ENCODE measurements at regions not wholly inside any gene's neighbourhood (a gene's known extent, or its start where the extent isn't known, plus 50 kb on each side); places are given as distances from the start of the nearest gene placed in this dataset.

DNA sequence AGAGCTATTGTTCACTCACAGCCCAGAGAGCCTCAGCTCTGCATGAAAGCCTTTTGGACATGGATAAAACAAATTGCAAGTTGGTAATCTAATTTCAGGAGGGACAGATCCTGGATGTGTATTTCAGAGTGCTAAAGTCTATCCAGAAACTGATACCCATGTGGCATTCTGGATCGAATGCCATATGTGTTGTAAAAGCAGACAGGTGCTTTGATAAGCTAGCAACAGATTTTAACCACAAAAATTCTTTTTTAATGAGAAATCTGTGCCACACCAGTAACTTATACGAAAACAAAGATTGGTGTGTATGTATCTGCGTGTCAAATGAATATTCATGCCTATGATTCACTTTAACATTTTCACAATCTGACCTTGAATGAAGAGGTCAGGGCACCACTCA lies 936.6 kb upstream of the MAP3K7 start:
- Histone ChIP-seq H3K79me2 (ENCODE audit: control insufficient read depth, insufficient read depth, low read length) (no peaks in the 10 kb centered on the region), H4K20me1 (ENCODE audit: control insufficient read depth, extremely low read depth, insufficient read depth, low read length) (no peaks in the 10 kb centered on the region), H3K9ac (ENCODE audit: insufficient read depth, low read length) (no peak overlapping the region), H3K4me2 (ENCODE audit: extremely low read depth, insufficient read depth, low read length) (no peak overlapping the region), H3K4me3 (replicated peaks in 1 of 4; ENCODE audit: control extremely low read depth in 1 of 4, insufficient read depth in 1 of 4, low read depth in 3 of 4, low read length in 4 of 4) (no peak overlapping the region), H3K27ac (ENCODE audit: insufficient read depth, low read length) (no peak overlapping the region), H3K4me1 (ENCODE audit: control insufficient read depth, extremely low read depth, insufficient read depth, low read length) (no peaks in the 10 kb centered on the region), H3K36me3 (ENCODE audit: control insufficient read depth, insufficient read depth, low read length) (no peaks in the 10 kb centered on the region), H3K27me3 (ENCODE audit: control insufficient read depth, insufficient read depth, low read length) (no peaks in the 10 kb centered on the region), H3K9me3 (ENCODE audit: control insufficient read depth, insufficient read depth, low read depth, low read length) (no peaks in the 10 kb centered on the region), H2AFZ (ENCODE audit: low read length) (no peak overlapping the region)
- DNase-seq (ENCODE audit: low read depth in 2 of 2), result peak; percentile 1 to 18
- TF ChIP-seq EZH2 (IDR thresholded peaks at IDR 0.05; ENCODE audit: low read length, missing control alignments), result no peak
- TF ChIP-seq, protein P1, sequence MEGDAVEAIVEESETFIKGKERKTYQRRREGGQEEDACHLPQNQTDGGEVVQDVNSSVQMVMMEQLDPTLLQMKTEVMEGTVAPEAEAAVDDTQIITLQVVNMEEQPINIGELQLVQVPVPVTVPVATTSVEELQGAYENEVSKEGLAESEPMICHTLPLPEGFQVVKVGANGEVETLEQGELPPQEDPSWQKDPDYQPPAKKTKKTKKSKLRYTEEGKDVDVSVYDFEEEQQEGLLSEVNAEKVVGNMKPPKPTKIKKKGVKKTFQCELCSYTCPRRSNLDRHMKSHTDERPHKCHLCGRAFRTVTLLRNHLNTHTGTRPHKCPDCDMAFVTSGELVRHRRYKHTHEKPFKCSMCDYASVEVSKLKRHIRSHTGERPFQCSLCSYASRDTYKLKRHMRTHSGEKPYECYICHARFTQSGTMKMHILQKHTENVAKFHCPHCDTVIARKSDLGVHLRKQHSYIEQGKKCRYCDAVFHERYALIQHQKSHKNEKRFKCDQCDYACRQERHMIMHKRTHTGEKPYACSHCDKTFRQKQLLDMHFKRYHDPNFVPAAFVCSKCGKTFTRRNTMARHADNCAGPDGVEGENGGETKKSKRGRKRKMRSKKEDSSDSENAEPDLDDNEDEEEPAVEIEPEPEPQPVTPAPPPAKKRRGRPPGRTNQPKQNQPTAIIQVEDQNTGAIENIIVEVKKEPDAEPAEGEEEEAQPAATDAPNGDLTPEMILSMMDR (conservative IDR thresholded peaks at IDR 0.05 in 1 of 2, IDR thresholded peaks at IDR 0.05 in 1 of 2; ENCODE audit: low read depth in 1 of 2, low read length in 2 of 2), result no peak

GRCh38 chr6:91521999-91522398 lies 935.1 kb upstream of the MAP3K7 start:
- Histone ChIP-seq H3K36me3 (ENCODE audit: control insufficient read depth, insufficient read depth, low read length) (no peaks in the 10 kb centered on the region), H3K27ac (ENCODE audit: insufficient read depth, low read length) (no peak overlapping the region), H3K4me1 (ENCODE audit: control insufficient read depth, extremely low read depth, insufficient read depth, low read length) (no peaks in the 10 kb centered on the region), H2AFZ (ENCODE audit: low read length) (no peak overlapping the region), H3K79me2 (ENCODE audit: control insufficient read depth, insufficient read depth, low read length) (no peaks in the 10 kb centered on the region), H3K9ac (ENCODE audit: insufficient read depth, low read length) (no peak overlapping the region), H4K20me1 (ENCODE audit: control insufficient read depth, extremely low read depth, insufficient read depth, low read length) (no peaks in the 10 kb centered on the region), H3K4me2 (ENCODE audit: extremely low read depth, insufficient read depth, low read length) (no peak overlapping the region), H3K27me3 (ENCODE audit: control insufficient read depth, insufficient read depth, low read length) (no peaks in the 10 kb centered on the region), H3K9me3 (ENCODE audit: control insufficient read depth, insufficient read depth, low read depth, low read length) (no peaks in the 10 kb centered on the region), H3K4me3 (replicated peaks in 1 of 4; ENCODE audit: control extremely low read depth in 1 of 4, insufficient read depth in 1 of 4, low read depth in 3 of 4, low read length in 4 of 4) (no peak overlapping the region)
- DNase-seq (ENCODE audit: low read depth in 2 of 2), result no peak
- TF ChIP-seq EZH2 (IDR thresholded peaks at IDR 0.05; ENCODE audit: low read length, missing control alignments), result no peak
- TF ChIP-seq, protein P1 (conservative IDR thresholded peaks at IDR 0.05 in 1 of 2, IDR thresholded peaks at IDR 0.05 in 1 of 2; ENCODE audit: low read depth in 1 of 2, low read length in 2 of 2), result no peak

DNA sequence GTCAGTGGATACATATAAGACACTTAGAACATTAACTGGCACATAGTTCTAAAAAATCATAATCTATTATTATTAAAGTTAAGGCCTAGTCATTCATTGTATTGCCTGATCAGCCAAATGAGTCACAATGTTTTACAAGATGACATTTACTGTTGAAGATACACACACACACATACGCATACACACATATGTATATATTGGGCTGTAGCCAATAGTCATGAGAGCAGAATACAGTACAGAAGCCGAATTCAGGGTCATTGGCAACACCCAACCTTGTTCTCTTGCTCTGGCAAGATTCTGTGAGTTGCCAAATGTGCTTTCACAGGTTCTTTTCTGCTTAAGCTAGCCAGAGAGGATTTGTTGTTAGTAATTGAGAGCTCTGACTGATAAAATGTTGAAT lies 922.8 kb upstream of the MAP3K7 start:
- Histone ChIP-seq H3K4me1 (ENCODE audit: control insufficient read depth, extremely low read depth, insufficient read depth, low read length) (no peaks in the 10 kb centered on the region), H3K27me3 (ENCODE audit: control insufficient read depth, insufficient read depth, low read length) (no peaks in the 10 kb centered on the region), H3K9ac (ENCODE audit: insufficient read depth, low read length) (no peak overlapping the region), H3K9me3 (ENCODE audit: control insufficient read depth, insufficient read depth, low read depth, low read length) (no peaks in the 10 kb centered on the region), H2AFZ (ENCODE audit: low read length) (no peak overlapping the region), H3K79me2 (ENCODE audit: control insufficient read depth, insufficient read depth, low read length) (no peaks in the 10 kb centered on the region), H4K20me1 (ENCODE audit: control insufficient read depth, extremely low read depth, insufficient read depth, low read length) (no peaks in the 10 kb centered on the region), H3K36me3 (ENCODE audit: control insufficient read depth, insufficient read depth, low read length) (no peaks in the 10 kb centered on the region), H3K4me3 (replicated peaks in 1 of 4; ENCODE audit: control extremely low read depth in 1 of 4, insufficient read depth in 1 of 4, low read depth in 3 of 4, low read length in 4 of 4) (no peak overlapping the region), H3K4me2 (ENCODE audit: extremely low read depth, insufficient read depth, low read length) (no peak overlapping the region), H3K27ac (ENCODE audit: insufficient read depth, low read length) (no peak overlapping the region)
- DNase-seq (ENCODE audit: low read depth in 2 of 2), result peak in 1 of 2 donors; percentile 58
- TF ChIP-seq, protein P1 (conservative IDR thresholded peaks at IDR 0.05 in 1 of 2, IDR thresholded peaks at IDR 0.05 in 1 of 2; ENCODE audit: low read depth in 1 of 2, low read length in 2 of 2), result no peak
- no peak for TF ChIP-seq EZH2 (IDR thresholded peaks at IDR 0.05; ENCODE audit: low read length, missing control alignments)

Data from fibroblast of lung (primary cell).